ENCODE measurements at regions not wholly inside any gene's neighbourhood (a gene's known extent, or its start where the extent isn't known, plus 50 kb on each side); places are given as distances from the start of the nearest gene placed in this dataset.

- Histone ChIP-seq H3K27ac (ENCODE audit: low read length) (no peak overlapping the region), H3K27me3 (ENCODE audit: control insufficient read depth in 1 of 2, insufficient read depth in 2 of 2, low read length in 2 of 2) (no peaks in the 10 kb centered on the region), H3K4me1 (ENCODE audit: control insufficient read depth, insufficient read depth, low read length) (no peaks in the 10 kb centered on the region), H3K9ac (ENCODE audit: low read length in 2 of 2) (no peak overlapping the region), H3K4me3 (ENCODE audit: low read length in 2 of 2) (no peak overlapping the region), H3K9me3 (ENCODE audit: control insufficient read depth in 2 of 2, low read length in 2 of 2) (peaks cover 0 to 2% of the 10 kb centered on the region in 2 donors), H3K36me3 (ENCODE audit: control insufficient read depth in 2 of 2, insufficient read depth in 2 of 2, low read length in 2 of 2) (no peaks in the 10 kb centered on the region)
Observed at GRCh38 chr16:6265968-6266367, 1066.7 kb upstream of the RBFOX1 start.

DNA sequence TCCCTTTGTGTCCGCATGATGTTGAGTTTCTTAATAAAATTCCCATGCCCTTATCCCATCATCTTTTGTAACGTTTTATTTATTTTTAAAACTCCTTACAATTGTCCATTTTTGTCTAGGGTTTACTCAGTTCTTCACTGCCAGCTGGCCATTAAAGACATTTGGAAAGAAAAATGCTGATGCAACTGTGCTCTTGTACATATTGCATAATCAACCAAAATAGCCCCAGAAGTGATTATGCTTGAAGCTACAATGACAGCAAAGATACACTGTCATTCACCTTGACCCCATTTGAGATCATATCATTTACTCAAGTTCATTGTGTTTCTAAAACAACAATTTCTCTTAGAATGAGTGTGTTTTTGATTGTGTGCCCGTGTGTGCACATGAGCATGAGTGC is 1074.6 kb upstream of the RBFOX1 start:
- H3K4me1 ChIP-seq (ENCODE audit: control insufficient read depth, insufficient read depth, low read length): no peaks in the 10 kb centered on the region

DNA sequence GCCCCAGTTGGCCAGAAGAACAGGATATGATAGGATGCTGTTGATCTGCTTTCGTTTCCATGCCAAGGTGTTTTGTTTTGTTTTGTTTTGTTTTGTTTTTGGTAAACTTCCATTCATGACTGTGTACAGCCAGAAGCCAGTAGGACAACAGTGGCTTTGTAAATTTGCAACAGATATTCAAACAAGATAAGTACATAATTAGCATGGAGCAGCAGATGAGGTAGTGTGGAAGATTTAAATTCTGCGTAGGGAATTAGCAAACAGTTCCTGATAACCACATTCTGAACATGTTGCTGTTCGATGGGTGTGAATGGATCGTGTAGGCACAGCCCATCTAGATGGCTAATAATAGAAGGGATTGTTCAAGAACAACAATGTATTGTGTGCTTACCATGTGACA is 1080.1 kb upstream of the RBFOX1 start:
- H3K27me3 ChIP-seq (ENCODE audit: control insufficient read depth in 1 of 2, insufficient read depth in 2 of 2, low read length in 2 of 2): no peaks in the 10 kb centered on the region
- H3K9me3 ChIP-seq (ENCODE audit: control insufficient read depth in 2 of 2, low read length in 2 of 2): no peaks in the 10 kb centered on the region
- no peaks in the 10 kb centered on the region for H3K36me3 ChIP-seq (ENCODE audit: control insufficient read depth in 2 of 2, insufficient read depth in 2 of 2, low read length in 2 of 2)
- no peak overlapping the region for H3K9ac ChIP-seq (ENCODE audit: low read length in 2 of 2)
- H3K4me3 ChIP-seq (ENCODE audit: low read length in 2 of 2): no peak overlapping the region
- no peaks in the 10 kb centered on the region for H3K4me1 ChIP-seq (ENCODE audit: control insufficient read depth, insufficient read depth, low read length)
- no peak overlapping the region for H3K27ac ChIP-seq (ENCODE audit: low read length)

More for the DNA sequence above, 1074.6 kb upstream of the RBFOX1 start:
- Histone ChIP-seq H3K4me3 (ENCODE audit: low read length in 2 of 2) (no peak overlapping the region), H3K27me3 (ENCODE audit: control insufficient read depth in 1 of 2, insufficient read depth in 2 of 2, low read length in 2 of 2) (no peaks in the 10 kb centered on the region), H3K36me3 (ENCODE audit: control insufficient read depth in 2 of 2, insufficient read depth in 2 of 2, low read length in 2 of 2) (no peaks in the 10 kb centered on the region), H3K9ac (ENCODE audit: low read length in 2 of 2) (no peak overlapping the region), H3K9me3 (ENCODE audit: control insufficient read depth in 2 of 2, low read length in 2 of 2) (peaks cover 0 to 2% of the 10 kb centered on the region in 2 donors), H3K27ac (ENCODE audit: low read length) (no peak overlapping the region)

- no peaks in the 10 kb centered on the region for H3K27me3 ChIP-seq (ENCODE audit: control insufficient read depth in 1 of 2, insufficient read depth in 2 of 2, low read length in 2 of 2)
- no peaks in the 10 kb centered on the region for H3K4me1 ChIP-seq (ENCODE audit: control insufficient read depth, insufficient read depth, low read length)
- no peaks in the 10 kb centered on the region for H3K36me3 ChIP-seq (ENCODE audit: control insufficient read depth in 2 of 2, insufficient read depth in 2 of 2, low read length in 2 of 2)
Observed at GRCh38 chr16:6250511-6250910, 1082.1 kb upstream of the RBFOX1 start.

GRCh38 chr16:6249863-6250262 is 1082.8 kb upstream of the RBFOX1 start:
- H3K4me3 ChIP-seq (ENCODE audit: low read length in 2 of 2): no peak overlapping the region
- H3K9me3 ChIP-seq (ENCODE audit: control insufficient read depth in 2 of 2, low read length in 2 of 2): no peaks in the 10 kb centered on the region
- no peak overlapping the region for H3K9ac ChIP-seq (ENCODE audit: low read length in 2 of 2)
- H3K27me3 ChIP-seq (ENCODE audit: control insufficient read depth in 1 of 2, insufficient read depth in 2 of 2, low read length in 2 of 2): no peaks in the 10 kb centered on the region
- no peaks in the 10 kb centered on the region for H3K36me3 ChIP-seq (ENCODE audit: control insufficient read depth in 2 of 2, insufficient read depth in 2 of 2, low read length in 2 of 2)
- no peaks in the 10 kb centered on the region for H3K4me1 ChIP-seq (ENCODE audit: control insufficient read depth, insufficient read depth, low read length)
- no peak overlapping the region for H3K27ac ChIP-seq (ENCODE audit: low read length)

More at GRCh38 chr16:6250511-6250910, 1082.1 kb upstream of the RBFOX1 start:
- no peaks in the 10 kb centered on the region for H3K9me3 ChIP-seq (ENCODE audit: control insufficient read depth in 2 of 2, low read length in 2 of 2)
- no peak overlapping the region for H3K27ac ChIP-seq (ENCODE audit: low read length)
- no peak overlapping the region for H3K4me3 ChIP-seq (ENCODE audit: low read length in 2 of 2)
- no peak overlapping the region for H3K9ac ChIP-seq (ENCODE audit: low read length in 2 of 2)

DNA sequence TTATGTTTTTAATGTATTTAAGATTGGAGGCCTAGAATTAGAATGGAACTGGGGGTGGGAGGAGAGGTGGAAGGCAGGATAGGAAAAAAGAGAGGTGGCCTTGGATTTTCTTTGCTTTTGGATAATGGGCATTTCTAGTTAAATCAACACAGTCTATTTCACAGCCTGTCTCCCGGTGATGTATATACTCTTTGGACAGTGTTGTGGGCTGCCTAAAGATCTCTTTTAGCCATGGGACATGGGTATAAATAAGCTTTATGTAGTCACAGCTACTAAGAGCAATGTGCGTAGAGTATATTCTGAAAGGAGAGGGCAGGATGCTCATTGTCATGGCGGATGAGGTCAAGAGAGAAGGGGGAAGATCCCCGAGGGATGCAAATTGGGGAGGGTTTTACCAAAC is 1084.4 kb upstream of the RBFOX1 start:
- no peak overlapping the region for H3K4me3 ChIP-seq (ENCODE audit: low read length in 2 of 2)
- H3K36me3 ChIP-seq (ENCODE audit: control insufficient read depth in 2 of 2, insufficient read depth in 2 of 2, low read length in 2 of 2): no peaks in the 10 kb centered on the region
- H3K27me3 ChIP-seq (ENCODE audit: control insufficient read depth in 1 of 2, insufficient read depth in 2 of 2, low read length in 2 of 2): no peaks in the 10 kb centered on the region
- no peaks in the 10 kb centered on the region for H3K9me3 ChIP-seq (ENCODE audit: control insufficient read depth in 2 of 2, low read length in 2 of 2)
- no peak overlapping the region for H3K9ac ChIP-seq (ENCODE audit: low read length in 2 of 2)
- H3K27ac ChIP-seq (ENCODE audit: low read length): no peak overlapping the region
- no peaks in the 10 kb centered on the region for H3K4me1 ChIP-seq (ENCODE audit: control insufficient read depth, insufficient read depth, low read length)

- Histone ChIP-seq H3K9me3 (ENCODE audit: control insufficient read depth in 2 of 2, low read length in 2 of 2) (no peaks in the 10 kb centered on the region), H3K27me3 (ENCODE audit: control insufficient read depth in 1 of 2, insufficient read depth in 2 of 2, low read length in 2 of 2) (no peaks in the 10 kb centered on the region), H3K36me3 (ENCODE audit: control insufficient read depth in 2 of 2, insufficient read depth in 2 of 2, low read length in 2 of 2) (no peaks in the 10 kb centered on the region), H3K4me3 (ENCODE audit: low read length in 2 of 2) (no peak overlapping the region), H3K27ac (ENCODE audit: low read length) (no peak overlapping the region), H3K4me1 (ENCODE audit: control insufficient read depth, insufficient read depth, low read length) (no peaks in the 10 kb centered on the region), H3K9ac (ENCODE audit: low read length in 2 of 2) (no peak overlapping the region)
Observed at GRCh38 chr16:6247775-6248174, 1084.9 kb upstream of the RBFOX1 start.

DNA sequence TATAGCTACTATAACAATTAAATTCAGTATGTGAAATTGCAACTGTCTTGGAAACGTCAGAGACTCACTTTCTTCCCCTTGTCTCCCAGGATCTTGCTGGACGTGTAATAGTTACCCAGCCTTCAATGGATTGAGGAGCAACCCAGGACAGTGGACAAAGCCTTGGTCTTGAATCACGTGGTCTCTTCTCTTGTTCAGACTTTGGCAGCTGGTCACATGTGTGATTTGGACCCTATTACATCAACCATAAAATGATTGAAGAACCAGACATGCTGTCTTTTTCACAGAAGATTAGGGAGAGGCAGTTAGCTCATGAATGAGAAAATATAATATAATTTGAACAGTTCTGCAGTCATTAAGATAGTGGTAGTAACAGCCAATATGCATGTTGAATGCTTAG is 1085.5 kb upstream of the RBFOX1 start:
- Histone ChIP-seq H3K27me3 (ENCODE audit: control insufficient read depth in 1 of 2, insufficient read depth in 2 of 2, low read length in 2 of 2) (no peaks in the 10 kb centered on the region), H3K9me3 (ENCODE audit: control insufficient read depth in 2 of 2, low read length in 2 of 2) (no peaks in the 10 kb centered on the region), H3K27ac (ENCODE audit: low read length) (no peak overlapping the region), H3K4me3 (ENCODE audit: low read length in 2 of 2) (no peak overlapping the region), H3K4me1 (ENCODE audit: control insufficient read depth, insufficient read depth, low read length) (no peaks in the 10 kb centered on the region), H3K9ac (ENCODE audit: low read length in 2 of 2) (no peak overlapping the region), H3K36me3 (ENCODE audit: control insufficient read depth in 2 of 2, insufficient read depth in 2 of 2, low read length in 2 of 2) (no peaks in the 10 kb centered on the region)

GRCh38 chr16:6246266-6246665 is 1086.4 kb upstream of the RBFOX1 start:
- Histone ChIP-seq H3K4me3 (ENCODE audit: low read length in 2 of 2) (no peak overlapping the region), H3K9ac (ENCODE audit: low read length in 2 of 2) (no peak overlapping the region), H3K9me3 (ENCODE audit: control insufficient read depth in 2 of 2, low read length in 2 of 2) (no peaks in the 10 kb centered on the region), H3K27ac (ENCODE audit: low read length) (no peak overlapping the region), H3K4me1 (ENCODE audit: control insufficient read depth, insufficient read depth, low read length) (no peaks in the 10 kb centered on the region), H3K27me3 (ENCODE audit: control insufficient read depth in 1 of 2, insufficient read depth in 2 of 2, low read length in 2 of 2) (no peaks in the 10 kb centered on the region), H3K36me3 (ENCODE audit: control insufficient read depth in 2 of 2, insufficient read depth in 2 of 2, low read length in 2 of 2) (no peaks in the 10 kb centered on the region)

DNA sequence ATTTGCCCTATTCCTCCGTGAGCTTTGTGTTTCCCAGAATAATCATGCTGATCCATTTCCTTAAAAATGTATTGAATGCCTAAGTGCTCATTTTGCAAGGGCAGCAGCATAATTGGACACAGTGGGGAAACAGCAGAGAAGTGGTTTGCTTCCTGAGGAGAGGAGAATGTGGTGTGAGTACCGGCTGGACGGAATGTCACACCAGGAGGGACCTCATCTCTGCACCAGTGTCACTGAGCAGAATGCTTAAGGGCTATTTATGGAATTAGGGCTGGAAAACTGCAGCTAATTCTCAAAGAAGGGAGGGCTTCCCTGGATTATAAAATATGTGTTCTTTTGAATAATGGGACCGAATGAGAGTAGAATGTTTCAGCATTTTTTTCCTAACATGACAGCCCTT is 1100.6 kb upstream of the RBFOX1 start:
- no peaks in the 10 kb centered on the region for H3K4me1 ChIP-seq (ENCODE audit: control insufficient read depth, insufficient read depth, low read length)
- no peak overlapping the region for H3K27ac ChIP-seq (ENCODE audit: low read length)
- H3K27me3 ChIP-seq (ENCODE audit: control insufficient read depth in 1 of 2, insufficient read depth in 2 of 2, low read length in 2 of 2): no peaks in the 10 kb centered on the region
- H3K4me3 ChIP-seq (ENCODE audit: low read length in 2 of 2): no peak overlapping the region
- H3K36me3 ChIP-seq (ENCODE audit: control insufficient read depth in 2 of 2, insufficient read depth in 2 of 2, low read length in 2 of 2): no peaks in the 10 kb centered on the region
- H3K9me3 ChIP-seq (ENCODE audit: control insufficient read depth in 2 of 2, low read length in 2 of 2): peaks cover 3% of the 10 kb centered on the region in 2 donors
- no peak overlapping the region for H3K9ac ChIP-seq (ENCODE audit: low read length in 2 of 2)

- Histone ChIP-seq H3K4me1 (ENCODE audit: control insufficient read depth, insufficient read depth, low read length) (no peaks in the 10 kb centered on the region), H3K27ac (ENCODE audit: low read length) (no peak overlapping the region), H3K27me3 (ENCODE audit: control insufficient read depth in 1 of 2, insufficient read depth in 2 of 2, low read length in 2 of 2) (no peaks in the 10 kb centered on the region), H3K9me3 (ENCODE audit: control insufficient read depth in 2 of 2, low read length in 2 of 2) (peaks cover 3% of the 10 kb centered on the region in 2 donors), H3K9ac (ENCODE audit: low read length in 2 of 2) (no peak overlapping the region), H3K36me3 (ENCODE audit: control insufficient read depth in 2 of 2, insufficient read depth in 2 of 2, low read length in 2 of 2) (no peaks in the 10 kb centered on the region), H3K4me3 (ENCODE audit: low read length in 2 of 2) (no peak overlapping the region)
Observed at GRCh38 chr16:6231398-6231797, 1101.2 kb upstream of the RBFOX1 start.
